Endothelial cell (in vitro differentiated cells): ENCODE measurements at regions not wholly inside any gene's neighbourhood (a gene's known extent, or its start where the extent isn't known, plus 50 kb on each side); places are given as distances from the start of the nearest gene placed in this dataset.

Experiments
- DNase-seq: peaks from one replicate; pipeline ENCODE4 v3.0.0; 2021; ENCODE audit warnings: low spot score
- H3K27ac Mint-ChIP-seq: one replicate; pipeline ENCODE4 v1.8.0; 2021; ENCODE audit warnings: mixed read lengths, inconsistent platforms; ENCODE audit not compliant: unreplicated experiment
- H3K27me3 Mint-ChIP-seq: one replicate; pipeline ENCODE4 v1.8.0; 2021; ENCODE audit warnings: mild to moderate bottlenecking, moderate library complexity, mixed read lengths, inconsistent platforms; ENCODE audit not compliant: unreplicated experiment
- H3K36me3 Mint-ChIP-seq: one replicate; pipeline ENCODE4 v1.8.0; 2021; ENCODE audit warnings: mild to moderate bottlenecking, low read depth, mixed read lengths, inconsistent platforms; ENCODE audit not compliant: unreplicated experiment
- H3K4me1 Mint-ChIP-seq: one replicate; pipeline ENCODE4 v1.8.0; 2021; ENCODE audit warnings: mild to moderate bottlenecking, mixed read lengths, inconsistent platforms; ENCODE audit not compliant: unreplicated experiment
- H3K4me3 Mint-ChIP-seq: one replicate; pipeline ENCODE4 v1.8.0; 2021; ENCODE audit warnings: mild to moderate bottlenecking, mixed read lengths, inconsistent platforms; ENCODE audit not compliant: unreplicated experiment
- H3K9me3 Mint-ChIP-seq: one replicate; pipeline ENCODE4 v1.8.0; 2021; ENCODE audit warnings: mixed read lengths, inconsistent platforms; ENCODE audit not compliant: unreplicated experiment
- TF ChIP-seq, protein P1 (sequence below): fragments of 200-600 bp; sonication (generic); IDR thresholded peaks from one replicate; pipeline ENCODE4 v1.5.0; 2021; ENCODE audit warnings: antibody characterized with exemption; ENCODE audit not compliant: unreplicated experiment

GRCh38 chr21:28423521-28424190 lies 569.0 kb downstream of the LTN1 start:
- H3K9me3 Mint-ChIP-seq, result no peaks in the 10 kb centered on the region
- DNase-seq, result no peak
- no peaks in the 10 kb centered on the region for H3K36me3 Mint-ChIP-seq
- no peaks in the 10 kb centered on the region for H3K27me3 Mint-ChIP-seq
- H3K27ac Mint-ChIP-seq, result no peak overlapping the region
- TF ChIP-seq, protein P1, sequence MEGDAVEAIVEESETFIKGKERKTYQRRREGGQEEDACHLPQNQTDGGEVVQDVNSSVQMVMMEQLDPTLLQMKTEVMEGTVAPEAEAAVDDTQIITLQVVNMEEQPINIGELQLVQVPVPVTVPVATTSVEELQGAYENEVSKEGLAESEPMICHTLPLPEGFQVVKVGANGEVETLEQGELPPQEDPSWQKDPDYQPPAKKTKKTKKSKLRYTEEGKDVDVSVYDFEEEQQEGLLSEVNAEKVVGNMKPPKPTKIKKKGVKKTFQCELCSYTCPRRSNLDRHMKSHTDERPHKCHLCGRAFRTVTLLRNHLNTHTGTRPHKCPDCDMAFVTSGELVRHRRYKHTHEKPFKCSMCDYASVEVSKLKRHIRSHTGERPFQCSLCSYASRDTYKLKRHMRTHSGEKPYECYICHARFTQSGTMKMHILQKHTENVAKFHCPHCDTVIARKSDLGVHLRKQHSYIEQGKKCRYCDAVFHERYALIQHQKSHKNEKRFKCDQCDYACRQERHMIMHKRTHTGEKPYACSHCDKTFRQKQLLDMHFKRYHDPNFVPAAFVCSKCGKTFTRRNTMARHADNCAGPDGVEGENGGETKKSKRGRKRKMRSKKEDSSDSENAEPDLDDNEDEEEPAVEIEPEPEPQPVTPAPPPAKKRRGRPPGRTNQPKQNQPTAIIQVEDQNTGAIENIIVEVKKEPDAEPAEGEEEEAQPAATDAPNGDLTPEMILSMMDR, result no peak
- H3K4me3 Mint-ChIP-seq, result no peak overlapping the region
- H3K4me1 Mint-ChIP-seq, result no peaks in the 10 kb centered on the region

GRCh38 chr21:28421716-28422524 lies 570.8 kb downstream of the LTN1 start:
- no peak overlapping the region for H3K27ac Mint-ChIP-seq
- TF ChIP-seq, protein P1, result no peak
- H3K27me3 Mint-ChIP-seq, result no peaks in the 10 kb centered on the region
- no peak for DNase-seq
- no peaks in the 10 kb centered on the region for H3K4me1 Mint-ChIP-seq
- no peaks in the 10 kb centered on the region for H3K9me3 Mint-ChIP-seq
- H3K36me3 Mint-ChIP-seq, result no peaks in the 10 kb centered on the region
- H3K4me3 Mint-ChIP-seq, result no peak overlapping the region

- Mint-ChIP-seq H3K27me3 (no peaks in the 10 kb centered on the region), H3K4me1 (no peaks in the 10 kb centered on the region), H3K27ac (no peak overlapping the region), H3K9me3 (no peaks in the 10 kb centered on the region), H3K4me3 (no peak overlapping the region), H3K36me3 (no peaks in the 10 kb centered on the region)
- TF ChIP-seq, protein P1, result no peak
- DNase-seq, result no peak
These were observed 572.9 kb downstream of the LTN1 start for GRCh38 chr21:28419811-28420210.

DNA sequence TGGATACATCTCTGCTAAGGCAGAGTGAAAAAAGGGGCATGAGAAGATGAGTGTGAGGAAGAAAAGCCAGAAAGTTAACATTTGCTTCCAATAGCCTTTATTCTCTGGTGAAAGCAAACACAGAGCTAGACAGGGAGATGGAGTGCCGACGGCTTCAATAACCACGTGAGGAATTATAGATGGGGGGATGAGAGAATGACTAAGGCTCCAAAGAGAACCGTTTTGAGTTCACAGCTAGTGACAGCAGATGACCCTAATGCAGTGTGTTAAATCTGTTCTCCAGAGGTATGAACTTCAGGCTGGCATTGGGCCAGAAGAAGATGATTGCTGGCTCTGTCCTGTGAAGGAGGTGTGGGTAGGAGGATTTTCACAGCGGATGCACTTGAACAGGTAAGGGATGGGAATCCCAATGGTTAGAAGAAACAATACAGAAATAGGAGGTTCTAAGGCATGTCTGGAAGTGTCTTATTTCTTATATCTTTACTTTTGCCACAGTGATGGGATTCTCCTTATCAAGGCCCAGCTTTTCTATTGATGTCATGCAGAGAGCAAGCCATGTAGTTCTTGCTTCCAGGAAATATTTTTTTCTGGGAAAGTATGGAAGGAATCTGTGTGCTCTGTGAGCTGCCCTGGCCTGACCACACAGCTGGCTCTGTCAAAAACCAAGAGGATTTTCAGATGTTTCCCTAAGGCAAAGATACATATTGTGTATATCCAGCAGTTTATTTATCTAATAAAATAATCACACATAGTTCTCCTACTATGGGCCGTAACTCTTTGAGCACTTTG lies 573.8 kb downstream of the LTN1 start:
- no peak for DNase-seq
- H3K4me1 Mint-ChIP-seq, result no peaks in the 10 kb centered on the region
- no peaks in the 10 kb centered on the region for H3K27me3 Mint-ChIP-seq
- no peaks in the 10 kb centered on the region for H3K9me3 Mint-ChIP-seq
- H3K27ac Mint-ChIP-seq, result no peak overlapping the region
- no peaks in the 10 kb centered on the region for H3K36me3 Mint-ChIP-seq
- TF ChIP-seq, protein P1, result no peak
- H3K4me3 Mint-ChIP-seq, result no peak overlapping the region
